GM23338 (cell line): ENCODE measurements at regions not wholly inside any gene's neighbourhood (a gene's known extent, or its start where the extent isn't known, plus 50 kb on each side); places are given as distances from the start of the nearest gene placed in this dataset.
A peak's percentile ranks its signal among the peaks of the same experiment; 100 is the strongest.

Experiments used
- ATAC-seq: fragments of 200-7000 bp; cut with Tn5 transposase; 3 replicates; pipeline ENCODE4 v1.9.1; 2020
- DNase-seq: peaks from one replicate; pipeline ENCODE4 v3.0.0-alpha.2; 2015; ENCODE audit warnings: low spot score
- H2AFZ ChIP-seq: fragments of 200-600 bp; sonication (generic); 2 replicates; pipeline ENCODE4 v1.8.0; 2016; ENCODE audit warnings: antibody characterized with exemption, mild to moderate bottlenecking, moderate library complexity
- H3F3A ChIP-seq: fragments of 200-600 bp; sonication (generic); replicated peaks from 2 replicates; pipeline ENCODE4 v1.8.0; 2017; ENCODE audit warnings: antibody characterized with exemption, mixed run types, low read depth
- H3K27ac ChIP-seq: fragments of 200-600 bp; sonication (generic); 2 replicates; pipeline ENCODE4 v1.6.1; 2016; ENCODE audit warnings: low read depth
- H3K27me3 ChIP-seq: fragments of 200-600 bp; sonication (generic); 2 replicates; pipeline ENCODE4 v1.8.0; 2016; ENCODE audit warnings: mild to moderate bottlenecking, mixed run types, moderate library complexity; ENCODE audit not compliant: insufficient read depth
- H3K36me3 ChIP-seq: fragments of 200-600 bp; sonication (generic); 2 replicates; pipeline ENCODE4 v1.8.0; 2016; ENCODE audit warnings: mild to moderate bottlenecking; ENCODE audit not compliant: insufficient read depth
- H3K4me1 ChIP-seq: fragments of 200-600 bp; sonication (generic); 2 replicates; pipeline ENCODE4 v1.8.0; 2016; ENCODE audit warnings: mild to moderate bottlenecking, moderate library complexity; ENCODE audit not compliant: insufficient read depth
- H3K4me2 ChIP-seq: fragments of 200-600 bp; sonication (generic); 2 replicates; pipeline ENCODE4 v1.7.1; 2017; ENCODE audit warnings: mixed run types
- H3K4me3 ChIP-seq: fragments of 200-600 bp; sonication (generic); 2 replicates; pipeline ENCODE4 v1.6.1; 2016; ENCODE audit warnings: mixed run types
- H3K79me2 ChIP-seq: fragments of 200-600 bp; sonication (generic); replicated peaks from 2 replicates; pipeline ENCODE4 v1.8.0; 2017; ENCODE audit warnings: mild to moderate bottlenecking; ENCODE audit not compliant: insufficient read depth
- H3K9me2 ChIP-seq: fragments of 200-600 bp; sonication (generic); 2 replicates; pipeline ENCODE4 v1.8.0; 2017; ENCODE audit not compliant: insufficient read depth
- H4K20me1 ChIP-seq: fragments of 200-600 bp; sonication (generic); replicated peaks from 2 replicates; pipeline ENCODE4 v1.8.0; 2017; ENCODE audit warnings: mild to moderate bottlenecking; ENCODE audit not compliant: insufficient read depth
- H3K27ac Mint-ChIP-seq: 2 replicates; pipeline ENCODE4 v1.8.0; 2020; ENCODE audit warnings: inconsistent platforms, mild to moderate bottlenecking, moderate library complexity, mixed read lengths
- H3K27me3 Mint-ChIP-seq: 3 replicates; pipeline ENCODE4 v1.8.0; 2022; ENCODE audit warnings: low read depth, mild to moderate bottlenecking, moderate library complexity, mixed read lengths, inconsistent platforms; ENCODE audit not compliant: insufficient read depth, poor library complexity
- H3K36me3 Mint-ChIP-seq: 3 replicates; pipeline ENCODE4 v1.8.0; 2021; ENCODE audit warnings: low read depth, mild to moderate bottlenecking, inconsistent platforms, moderate library complexity, mixed read lengths
- H3K4me1 Mint-ChIP-seq: 3 replicates; pipeline ENCODE4 v1.8.0; 2020; ENCODE audit warnings: mild to moderate bottlenecking, inconsistent platforms, mixed read lengths
- H3K4me3 Mint-ChIP-seq: 3 replicates; pipeline ENCODE4 v1.8.0; 2021; ENCODE audit warnings: moderate library complexity, mild to moderate bottlenecking, inconsistent platforms, mixed read lengths
- H3K9me3 Mint-ChIP-seq: 3 replicates; pipeline ENCODE4 v1.8.0; 2020; ENCODE audit warnings: moderate library complexity, mild to moderate bottlenecking, inconsistent platforms, mixed read lengths
- CREB1 ChIP-seq: fragments of 250-450 bp; sonication (Bioruptor Pico); IDR thresholded peaks from 2 replicates; pipeline ENCODE4 v1.5.0; 2020; ENCODE audit warnings: low read depth, mild to moderate bottlenecking, moderate library complexity
- CTCF ChIP-seq, 2 experiments: fragments of 200-600 bp in 1 of 2; sonication (generic) in 1 of 2; conservative IDR thresholded peaks; 2 replicates each; pipeline versions ENCODE4 v1.5.1 to v1.6.1; 2016 to 2017; ENCODE audit warnings: antibody characterized with exemption in 2 of 2, low read depth in 2 of 2, mild to moderate bottlenecking in 2 of 2, moderate library complexity in 1 of 2
- ETS1 ChIP-seq: IDR thresholded peaks from 2 replicates; pipeline ENCODE4 v1.6.1; 2016; ENCODE audit warnings: antibody characterized with exemption
- EZH2 ChIP-seq: fragments of 200-600 bp; sonication (generic); IDR thresholded peaks from one replicate; pipeline ENCODE4 v1.8.0; 2017; ENCODE audit warnings: antibody characterized with exemption, mild to moderate bottlenecking, low read depth; ENCODE audit not compliant: unreplicated experiment
- EZH2phosphoT487 ChIP-seq: fragments of 200-600 bp; sonication (generic); IDR thresholded peaks from one replicate; pipeline ENCODE4 v1.8.1; 2018; ENCODE audit warnings: antibody characterized with exemption; ENCODE audit not compliant: unreplicated experiment
- JUNB ChIP-seq: IDR thresholded peaks from one replicate; pipeline ENCODE4 v1.6.1; 2016; ENCODE audit warnings: antibody characterized with exemption; ENCODE audit not compliant: unreplicated experiment
- NANOG ChIP-seq: IDR thresholded peaks from 2 replicates; pipeline ENCODE4 v1.6.1; 2016; ENCODE audit warnings: antibody characterized with exemption, borderline replicate concordance
- POLR2AphosphoS5 ChIP-seq: IDR thresholded peaks from 2 replicates; pipeline ENCODE4 v1.6.1; 2016; ENCODE audit warnings: antibody characterized with exemption, low read depth
- REST ChIP-seq: IDR thresholded peaks from one replicate; pipeline ENCODE4 v1.6.1; 2018; ENCODE audit warnings: antibody characterized with exemption; ENCODE audit not compliant: unreplicated experiment
- STAT1 ChIP-seq: IDR thresholded peaks from one replicate; pipeline ENCODE4 v1.6.1; 2016; ENCODE audit warnings: antibody characterized with exemption; ENCODE audit not compliant: unreplicated experiment
- ZNF114 ChIP-seq: fragments of 250-450 bp; sonication (Bioruptor Pico); IDR thresholded peaks from 2 replicates; pipeline ENCODE4 v1.5.0; 2020; ENCODE audit warnings: mild to moderate bottlenecking, moderate library complexity
- ZNF331 ChIP-seq: fragments of 250-450 bp; sonication (Bioruptor Pico); IDR thresholded peaks from 2 replicates; pipeline ENCODE4 v1.5.0; 2020; ENCODE audit warnings: low read depth, mild to moderate bottlenecking, moderate library complexity
- ZNF462 ChIP-seq: fragments of 250-450 bp; sonication (Bioruptor Pico); IDR thresholded peaks from 2 replicates; pipeline ENCODE4 v1.5.0; 2020; ENCODE audit warnings: mild to moderate bottlenecking, moderate library complexity

- no peaks in the 10 kb centered on the region; the same call in 2 of the 3 replicates for H3K36me3 Mint-ChIP-seq
- H3K79me2 ChIP-seq, result no peaks in the 10 kb centered on the region
- no peak for DNase-seq
- peak overlapping the region; percentile 2 for H3K4me2 ChIP-seq
- peak overlapping the region; percentile 64 for H3K27ac Mint-ChIP-seq
- no peaks in the 10 kb centered on the region for H3K27me3 ChIP-seq
- H3K27me3 Mint-ChIP-seq, result peaks cover 5% of the 10 kb centered on the region
- H3K4me3 Mint-ChIP-seq, result no peak overlapping the region
- peaks cover 49% of the 10 kb centered on the region for H3K4me1 Mint-ChIP-seq
- ATAC-seq, result no peak
- no peaks in the 10 kb centered on the region for H3K36me3 ChIP-seq
- no peaks in the 10 kb centered on the region for H4K20me1 ChIP-seq
- peaks cover 16% of the 10 kb centered on the region for H3K4me1 ChIP-seq
- H2AFZ ChIP-seq, result no peak overlapping the region
- peaks cover 9% of the 10 kb centered on the region; the same call in 1 of the 2 replicates for H3K9me2 ChIP-seq
- no peak overlapping the region for H3K4me3 ChIP-seq
- no peaks in the 10 kb centered on the region for H3F3A ChIP-seq
- no peaks in the 10 kb centered on the region for H3K9me3 Mint-ChIP-seq
- TF ChIP-seq POLR2AphosphoS5 (no peak), STAT1 (no peak), REST (no peak), NANOG (no peak), ZNF114 (CRISPR knock-in tag) (no peak), JUNB (no peak), EZH2phosphoT487 (no peak), EZH2 (no peak), CREB1 (CRISPR knock-in tag) (no peak), ETS1 (no peak), CTCF (conservative IDR thresholded peaks at IDR 0.05; ENCODE audit: low read depth in 2 of 2) (no peak), ZNF331 (no peak), ZNF462 (CRISPR knock-in tag) (no peak)
- 0 out of 2 replicates have a peak overlapping the region, but pooled peaks have one; percentile 48 for H3K27ac ChIP-seq
These were observed 350.0 kb downstream of the SIPA1L2 start for GRCh38 chr1:232279909-232280400.
